ENCODE measurements at regions not wholly inside any gene's neighbourhood (a gene's known extent, or its start where the extent isn't known, plus 50 kb on each side); places are given as distances from the start of the nearest gene placed in this dataset.
A peak's percentile ranks its signal among the peaks of the same experiment; 100 is the strongest.

DNA sequence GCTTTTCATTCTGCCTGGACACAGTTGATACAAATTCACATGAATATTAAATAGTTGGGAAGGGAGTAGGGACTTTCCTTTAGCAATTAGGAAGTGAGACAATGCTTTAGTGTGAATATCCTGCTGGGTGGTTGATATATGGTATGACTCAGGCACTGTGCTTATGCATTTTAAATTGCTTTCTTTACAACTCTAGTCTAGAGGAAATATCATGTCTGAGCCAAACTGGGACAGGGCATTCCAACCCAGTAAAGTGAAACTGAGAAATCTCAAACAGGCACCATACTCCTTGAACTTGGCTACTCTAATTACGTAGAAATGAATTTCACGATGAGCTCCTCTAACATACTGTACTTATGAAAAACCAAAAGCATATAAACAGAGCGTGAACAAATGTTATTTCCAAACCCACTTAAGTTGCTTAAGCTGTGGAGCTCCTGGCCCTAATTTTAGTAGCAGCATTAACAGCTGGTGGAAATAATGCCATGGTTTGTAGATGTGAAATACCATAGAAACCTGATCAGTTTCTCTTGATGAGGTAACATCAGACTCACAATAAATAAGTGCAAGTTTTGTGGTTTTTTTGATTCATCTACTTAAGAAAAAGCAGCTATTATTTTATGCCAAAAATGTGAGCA, 242.9 kb upstream of the GK2 start:
- Histone ChIP-seq H3K27ac (no peak overlapping the region), H3K4me1 (replicated peaks in 1 of 2) (peaks cover 12 to 13% of the 10 kb centered on the region in 2 donors), H3K4me3 (no peak overlapping the region)
- 3 to 64% (median 41%) methylated on average over 1 to 3 of the region's 3 CpGs; no CpG with 5 or more reads in 4 of the 10 experiments for WGBS, 10 experiments
- ATAC-seq (replicated peaks in 6 of 8) = peak; percentile 78 to 98 (median 88)
- in situ Hi-C loops (cut with MboI; ENCODE audit: low pct_unique_long_range_greater_than_20kb in 2 of 9, low sequenced_read_pairs in 9 of 9, unreplicated experiment in 9 of 9) = no loop called here

DNA sequence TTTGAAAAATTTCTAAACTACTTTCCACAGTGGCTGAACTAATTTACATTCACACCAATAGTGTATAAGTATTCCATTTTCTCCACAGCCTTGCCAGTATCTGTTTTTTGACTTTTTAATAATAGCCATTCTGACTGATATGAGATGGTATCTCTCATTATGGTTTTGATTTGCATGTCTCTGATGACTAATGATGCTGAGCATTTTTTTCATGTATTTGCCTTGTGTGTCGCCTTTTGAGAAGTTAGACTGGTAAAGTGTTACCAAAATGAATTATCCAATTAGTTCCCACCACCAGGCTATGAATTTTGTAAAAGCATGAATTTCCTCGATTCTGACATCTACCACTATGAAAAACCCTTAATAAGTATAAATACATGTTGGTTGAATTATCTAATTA, 242.2 kb upstream of the GK2 start:
- WGBS, 10 experiments = 5 to 100% (median 55%) methylated on average over 1 to 2 of the region's 2 CpGs; no CpG with 5 or more reads in 2 of the 10 experiments
- ATAC-seq (replicated peaks in 6 of 8) = peak in 1 of 8 experiments; percentile 6
- peaks cover 15 to 19% of the 10 kb centered on the region in 2 donors for H3K4me1 ChIP-seq (replicated peaks in 1 of 2)
- H3K4me3 ChIP-seq = no peak overlapping the region
- in situ Hi-C loops (cut with MboI; ENCODE audit: low pct_unique_long_range_greater_than_20kb in 2 of 9, low sequenced_read_pairs in 9 of 9, unreplicated experiment in 9 of 9) = no loop called here
- no peak overlapping the region for H3K27ac ChIP-seq

DNA sequence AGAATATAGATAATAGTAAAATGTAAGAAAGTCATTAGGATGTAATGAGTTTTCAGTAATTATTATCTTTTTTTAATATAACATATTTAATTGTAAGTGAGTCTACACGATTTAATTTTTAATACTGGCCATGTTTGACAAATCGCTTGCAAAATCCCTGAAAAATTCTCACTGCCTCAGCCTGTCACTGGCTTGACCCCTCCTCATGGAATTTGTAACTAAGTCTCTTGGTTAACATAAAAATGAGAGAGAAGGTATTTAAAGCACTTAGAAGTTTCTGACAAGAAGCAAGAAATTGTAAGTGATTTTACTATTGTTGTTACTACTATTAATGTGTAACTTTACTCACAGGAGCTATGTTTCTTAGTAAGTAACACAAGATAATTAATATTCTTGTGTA, 237.9 kb upstream of the GK2 start:
- no peak for ATAC-seq (replicated peaks in 6 of 8)
- 0 to 50% (median 27%) methylated on average over 1 to 2 of the region's 2 CpGs for WGBS, 10 experiments
- in situ Hi-C loops (cut with MboI; ENCODE audit: low pct_unique_long_range_greater_than_20kb in 2 of 9, low sequenced_read_pairs in 9 of 9, unreplicated experiment in 9 of 9) = no loop called here
- no peak overlapping the region for H3K4me3 ChIP-seq
- H3K27ac ChIP-seq = no peak overlapping the region
- peaks cover 7 to 12% of the 10 kb centered on the region in 2 donors for H3K4me1 ChIP-seq (replicated peaks in 1 of 2)

DNA sequence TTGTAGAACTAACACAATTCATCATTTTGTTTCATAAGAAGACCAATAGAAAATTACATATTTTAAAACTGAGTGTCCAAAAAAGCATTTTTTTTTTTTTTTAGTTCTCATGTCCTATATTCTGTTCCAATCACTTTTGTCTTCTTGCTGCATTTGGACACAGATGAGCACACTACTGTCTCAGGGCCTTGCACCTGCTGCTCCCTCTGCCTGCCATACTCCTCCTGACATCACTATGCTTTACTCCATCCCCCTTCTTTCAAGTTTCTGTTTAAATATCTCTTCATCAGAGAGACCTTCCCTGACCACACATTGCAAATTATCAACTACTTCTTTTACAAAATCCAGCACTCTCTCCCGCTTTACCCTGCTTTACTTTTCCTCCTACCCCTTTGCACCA, 230.7 kb upstream of the GK2 start:
- in situ Hi-C loops (cut with MboI; ENCODE audit: low pct_unique_long_range_greater_than_20kb in 2 of 9, low sequenced_read_pairs in 9 of 9, unreplicated experiment in 9 of 9) = no loop called here
- Histone ChIP-seq H3K27ac (no peak overlapping the region), H3K4me3 (no peak overlapping the region), H3K4me1 (replicated peaks in 1 of 2) (no peaks in the 10 kb centered on the region)
- WGBS, 10 experiments = 73 to 100% (median 100%) methylated on average over 1 of the region's 1 CpG
- no peak for ATAC-seq (replicated peaks in 6 of 8)

DNA sequence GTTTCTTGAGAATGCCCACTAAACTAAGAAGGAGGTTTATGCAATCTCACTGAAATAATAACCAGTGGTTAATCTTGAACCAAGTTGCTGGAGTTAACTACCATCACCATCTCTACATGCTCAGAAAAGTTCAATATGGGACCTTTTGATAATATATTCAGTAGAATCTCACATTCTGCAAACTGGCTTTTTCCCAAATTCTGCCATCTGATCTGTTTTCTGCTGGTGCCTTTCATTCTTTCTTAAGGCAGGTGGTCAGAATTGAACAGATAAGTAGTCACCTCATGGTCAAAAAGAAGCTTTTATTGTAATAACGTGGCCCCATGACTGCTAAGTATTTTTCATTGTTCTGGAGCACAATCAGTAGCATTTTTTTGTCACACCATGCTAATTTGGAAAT, 229.0 kb upstream of the GK2 start:
- no peak overlapping the region for H3K27ac ChIP-seq
- in situ Hi-C loops (cut with MboI; ENCODE audit: low pct_unique_long_range_greater_than_20kb in 2 of 9, low sequenced_read_pairs in 9 of 9, unreplicated experiment in 9 of 9) = no loop called here
- H3K4me3 ChIP-seq = no peak overlapping the region
- 17 to 86% (median 71%) methylated on average over 1 of the region's 1 CpG; no CpG with 5 or more reads in 3 of the 10 experiments for WGBS, 10 experiments
- no peaks in the 10 kb centered on the region for H3K4me1 ChIP-seq (replicated peaks in 1 of 2)
- no peak for ATAC-seq (replicated peaks in 6 of 8)

DNA sequence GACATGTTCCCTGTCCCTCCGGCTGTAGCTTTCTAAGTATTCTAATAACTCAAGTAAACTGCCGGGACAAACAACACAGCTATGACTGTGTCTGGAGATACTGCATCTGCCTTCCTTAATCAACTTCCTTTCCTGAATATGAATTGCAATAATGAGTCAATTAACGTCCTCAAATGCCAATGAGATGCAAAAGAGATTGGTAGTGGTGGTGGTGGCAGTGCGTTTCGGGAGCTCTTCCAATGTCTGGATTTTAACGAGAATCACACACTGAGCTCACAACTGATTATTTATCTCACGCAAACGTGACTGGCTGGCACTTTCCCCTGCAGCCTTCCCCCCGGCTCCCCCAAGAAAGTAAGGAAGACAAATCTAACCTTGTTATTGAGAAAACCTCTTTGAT, 226.1 kb upstream of the GK2 start:
- H3K4me1 ChIP-seq (replicated peaks in 1 of 2) = no peaks in the 10 kb centered on the region
- in situ Hi-C loops (cut with MboI; ENCODE audit: low pct_unique_long_range_greater_than_20kb in 2 of 9, low sequenced_read_pairs in 9 of 9, unreplicated experiment in 9 of 9) = no loop called here
- WGBS, 10 experiments = 61 to 93% (median 81%) methylated on average over 3 to 9 of the region's 9 CpGs; no CpG with 5 or more reads in 1 of the 10 experiments
- no peak overlapping the region for H3K27ac ChIP-seq
- H3K4me3 ChIP-seq = no peak overlapping the region
- ATAC-seq (replicated peaks in 6 of 8) = no peak

DNA sequence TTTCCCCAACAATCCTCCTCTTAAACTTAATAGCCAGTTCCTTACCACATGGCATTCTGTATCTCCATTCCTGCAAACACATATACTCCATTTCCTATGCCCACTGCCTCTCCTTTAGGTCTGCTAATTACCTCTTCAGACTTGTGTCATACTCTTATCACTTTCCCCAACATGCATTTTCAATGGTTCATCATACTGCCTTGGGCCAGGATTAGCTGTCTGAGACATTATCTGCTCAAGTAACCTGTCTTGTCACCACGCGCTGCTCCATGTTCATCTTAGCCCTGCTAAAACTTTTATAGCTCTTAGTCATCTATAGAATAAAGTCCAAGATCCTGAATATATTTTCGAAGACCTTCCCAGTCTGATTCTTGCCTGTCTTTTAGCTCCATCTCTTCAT, 224.1 kb upstream of the GK2 start:
- in situ Hi-C loops (cut with MboI; ENCODE audit: low pct_unique_long_range_greater_than_20kb in 2 of 9, low sequenced_read_pairs in 9 of 9, unreplicated experiment in 9 of 9) = no loop called here
- WGBS, 10 experiments = 65 to 100% (median 90%) methylated on average over 1 to 3 of the region's 3 CpGs
- no peak overlapping the region for H3K4me3 ChIP-seq
- H3K4me1 ChIP-seq (replicated peaks in 1 of 2) = no peaks in the 10 kb centered on the region
- no peak for ATAC-seq (replicated peaks in 6 of 8)
- H3K27ac ChIP-seq = no peak overlapping the region

DNA sequence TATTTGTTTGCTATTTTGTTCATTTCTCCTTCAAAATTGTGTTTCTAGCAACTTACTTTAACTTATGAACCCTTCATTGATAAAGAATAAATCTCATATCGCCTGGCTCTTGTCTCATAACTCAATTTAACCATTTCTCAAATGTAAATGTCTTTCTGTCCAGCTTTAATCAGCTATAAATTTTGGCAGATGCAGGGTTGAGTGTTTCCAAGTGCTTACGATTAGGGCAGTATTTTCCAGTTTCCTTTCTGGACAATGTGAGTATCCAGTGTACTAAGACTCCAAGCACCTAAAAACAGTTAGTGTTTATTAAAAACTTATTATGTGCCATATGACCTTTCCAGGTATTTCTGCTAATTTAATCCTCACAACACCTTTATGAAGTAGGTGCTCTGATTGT, 218.6 kb upstream of the GK2 start:
- no peak for ATAC-seq (replicated peaks in 6 of 8)
- 70 to 100% (median 81%) methylated on average over 1 to 2 of the region's 2 CpGs for WGBS, 10 experiments
- Histone ChIP-seq H3K4me3 (no peak overlapping the region), H3K27ac (no peak overlapping the region), H3K4me1 (replicated peaks in 1 of 2) (peaks cover 4 to 12% of the 10 kb centered on the region in 2 donors)
- in situ Hi-C loops (cut with MboI; ENCODE audit: low pct_unique_long_range_greater_than_20kb in 2 of 9, low sequenced_read_pairs in 9 of 9, unreplicated experiment in 9 of 9) = no loop called here

DNA sequence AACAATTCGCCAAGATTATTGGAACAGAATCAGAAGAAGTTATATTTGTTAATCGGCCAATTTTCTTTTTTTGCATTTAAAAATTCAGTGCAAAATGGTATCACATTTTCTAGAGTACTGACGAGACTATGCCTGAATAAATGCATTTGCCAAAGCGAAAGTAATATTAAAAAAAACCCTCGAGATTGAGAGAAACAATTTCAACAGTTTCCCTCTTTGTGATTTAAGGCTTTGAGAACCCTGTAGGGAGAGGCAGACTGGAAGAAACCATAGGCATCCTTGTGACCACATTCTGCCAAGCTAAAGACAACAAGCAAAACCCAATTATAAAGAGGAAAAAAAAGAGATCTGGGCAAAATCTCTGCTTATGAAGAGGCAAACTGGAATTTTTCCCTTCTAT, 218.1 kb upstream of the GK2 start:
- Histone ChIP-seq H3K27ac (no peak overlapping the region), H3K4me1 (replicated peaks in 1 of 2) (peaks cover 4 to 12% of the 10 kb centered on the region in 2 donors), H3K4me3 (no peak overlapping the region)
- WGBS, 10 experiments = 10 to 90% (median 79%) methylated on average over 3 to 5 of the region's 5 CpGs
- ATAC-seq (replicated peaks in 6 of 8) = no peak
- in situ Hi-C loops (cut with MboI; ENCODE audit: low pct_unique_long_range_greater_than_20kb in 2 of 9, low sequenced_read_pairs in 9 of 9, unreplicated experiment in 9 of 9) = no loop called here

DNA sequence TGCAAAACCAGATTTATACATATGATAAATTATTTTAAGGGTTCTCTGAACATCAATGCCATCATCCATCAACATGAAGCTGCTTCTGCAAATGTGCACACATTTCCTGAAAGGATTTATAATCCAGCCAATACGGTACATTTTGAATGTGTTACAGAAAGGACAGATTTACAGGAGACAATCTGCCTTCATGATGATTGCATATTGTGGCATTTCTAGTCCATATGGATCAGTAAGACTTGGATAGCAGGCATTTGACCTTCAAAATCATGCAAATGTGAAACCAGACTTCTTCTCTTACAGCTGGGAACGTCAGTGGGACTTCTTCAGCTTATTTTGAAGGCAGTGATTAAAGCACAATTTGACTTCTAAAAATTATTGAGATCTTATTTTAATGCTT, 217.3 kb upstream of the GK2 start:
- ATAC-seq (replicated peaks in 6 of 8) = no peak
- peaks cover 4 to 12% of the 10 kb centered on the region in 2 donors for H3K4me1 ChIP-seq (replicated peaks in 1 of 2)
- 31 to 94% (median 69%) methylated on average over 1 to 2 of the region's 2 CpGs; no CpG with 5 or more reads in 1 of the 10 experiments for WGBS, 10 experiments
- no peak overlapping the region for H3K4me3 ChIP-seq
- H3K27ac ChIP-seq = no peak overlapping the region
- in situ Hi-C loops (cut with MboI; ENCODE audit: low pct_unique_long_range_greater_than_20kb in 2 of 9, low sequenced_read_pairs in 9 of 9, unreplicated experiment in 9 of 9) = no loop called here

DNA sequence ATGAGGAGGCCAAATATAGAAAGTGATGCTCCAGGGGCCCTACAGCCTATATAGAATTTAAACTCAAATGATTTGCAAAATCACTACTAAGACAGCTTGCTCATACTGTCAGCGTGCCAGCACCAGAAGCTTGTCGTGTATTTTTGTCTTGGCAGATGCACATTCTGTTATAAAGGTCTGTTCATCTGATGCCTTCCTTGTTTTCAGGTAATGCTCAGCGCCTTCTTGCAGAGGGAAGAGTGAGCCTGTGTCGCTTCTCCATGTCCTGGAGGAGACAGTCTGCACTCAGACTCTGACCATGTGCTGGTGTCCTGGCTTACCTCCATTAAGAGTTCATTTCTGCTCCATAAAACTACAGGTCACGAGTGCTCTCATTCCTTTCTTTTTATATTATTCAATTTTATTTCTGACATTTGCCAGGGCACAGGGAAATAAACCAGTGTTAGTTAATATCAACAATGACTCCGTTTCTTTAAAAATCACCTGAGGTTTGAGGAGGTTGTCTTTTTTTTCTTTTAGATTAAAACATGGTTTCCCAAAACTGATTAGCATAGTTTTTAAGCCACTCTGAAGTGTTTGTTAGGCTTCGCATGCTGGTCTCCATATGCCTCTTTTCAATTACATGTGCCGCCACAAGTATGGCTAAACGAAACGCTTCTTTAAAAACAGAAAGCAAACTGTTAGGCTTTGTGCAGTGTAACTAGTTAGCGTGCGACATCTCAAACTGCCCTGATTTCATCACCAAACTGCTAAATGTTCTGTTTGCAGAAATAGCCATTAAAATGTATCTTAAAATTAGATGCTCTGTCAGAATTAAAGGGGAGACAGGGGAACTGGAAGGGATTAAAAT, 215.2 kb upstream of the GK2 start:
- no peak overlapping the region for H3K4me3 ChIP-seq
- in situ Hi-C loops (cut with MboI; ENCODE audit: low pct_unique_long_range_greater_than_20kb in 2 of 9, low sequenced_read_pairs in 9 of 9, unreplicated experiment in 9 of 9) = no loop called here
- H3K4me1 ChIP-seq (replicated peaks in 1 of 2) = peaks cover 4 to 12% of the 10 kb centered on the region in 2 donors
- WGBS, 10 experiments = 24 to 96% (median 92%) methylated on average over 2 to 12 of the region's 12 CpGs
- peak in 5 of 8 experiments; percentile 23 to 66 (median 32) for ATAC-seq (replicated peaks in 6 of 8)
- no peak overlapping the region for H3K27ac ChIP-seq

DNA sequence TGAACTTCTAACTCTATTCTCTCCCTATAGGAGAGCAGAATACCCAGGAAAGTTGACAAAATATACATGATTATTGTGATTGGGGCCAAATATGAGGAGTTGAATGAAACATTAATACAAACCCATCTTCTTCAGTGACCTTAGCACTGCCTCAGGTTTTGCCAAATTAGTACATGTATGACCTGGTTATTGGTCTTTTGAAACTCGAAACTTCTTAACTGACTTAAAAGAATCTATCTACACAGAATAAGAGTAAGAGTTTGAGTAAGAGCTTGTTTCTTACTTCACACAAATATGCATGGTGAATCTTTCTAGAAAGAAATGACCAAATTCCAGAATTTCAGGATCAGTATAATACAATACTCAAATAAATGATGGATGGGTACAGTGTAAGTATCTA, 213.0 kb upstream of the GK2 start:
- ATAC-seq (replicated peaks in 6 of 8) = no peak
- in situ Hi-C loops (cut with MboI; ENCODE audit: low pct_unique_long_range_greater_than_20kb in 2 of 9, low sequenced_read_pairs in 9 of 9, unreplicated experiment in 9 of 9) = no loop called here
- 42 to 100% (median 100%) methylated on average over 1 of the region's 1 CpG; no CpG with 5 or more reads in 2 of the 10 experiments for WGBS, 10 experiments
- Histone ChIP-seq H3K4me1 (replicated peaks in 1 of 2) (peaks cover 4 to 12% of the 10 kb centered on the region in 2 donors), H3K4me3 (no peak overlapping the region), H3K27ac (no peak overlapping the region)

DNA sequence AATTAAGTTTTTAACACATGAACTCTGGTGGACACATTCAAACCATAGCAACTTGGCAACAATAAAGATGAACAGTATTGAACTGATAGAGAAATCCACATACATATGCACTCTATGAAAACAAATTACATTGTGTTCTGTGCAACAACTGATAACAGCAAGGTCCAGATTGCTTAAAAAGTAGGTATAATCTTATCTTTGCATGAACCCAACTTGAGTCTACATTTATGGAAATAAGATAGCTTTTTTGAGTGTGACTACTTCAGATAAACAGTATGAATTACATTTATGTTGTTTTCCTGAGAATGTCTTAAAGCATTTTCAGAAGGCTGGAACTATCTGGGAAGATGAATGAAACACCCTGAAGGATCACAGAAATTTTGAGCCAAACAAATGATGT, 212.6 kb upstream of the GK2 start:
- in situ Hi-C loops (cut with MboI; ENCODE audit: low pct_unique_long_range_greater_than_20kb in 2 of 9, low sequenced_read_pairs in 9 of 9, unreplicated experiment in 9 of 9) = no loop called here
- Histone ChIP-seq H3K4me1 (replicated peaks in 1 of 2) (peaks cover 4 to 12% of the 10 kb centered on the region in 2 donors), H3K27ac (no peak overlapping the region), H3K4me3 (no peak overlapping the region)
- no peak for ATAC-seq (replicated peaks in 6 of 8)
